ENCODE measurements at regions not wholly inside any gene's neighbourhood (a gene's known extent, or its start where the extent isn't known, plus 50 kb on each side); places are given as distances from the start of the nearest gene placed in this dataset.

GRCh38 chr4:177692907-177693306, 250.7 kb upstream of the AGA start:
- DNase-seq (ENCODE audit: low read depth), result no peak

GRCh38 chr4:177696438-177696966, 254.3 kb upstream of the AGA start:
- no peak for DNase-seq (ENCODE audit: low read depth)

- DNase-seq (ENCODE audit: low read depth), result peak; percentile 64
Measured at GRCh38 chr4:177699365-177700213, 257.4 kb upstream of the AGA start.

DNA sequence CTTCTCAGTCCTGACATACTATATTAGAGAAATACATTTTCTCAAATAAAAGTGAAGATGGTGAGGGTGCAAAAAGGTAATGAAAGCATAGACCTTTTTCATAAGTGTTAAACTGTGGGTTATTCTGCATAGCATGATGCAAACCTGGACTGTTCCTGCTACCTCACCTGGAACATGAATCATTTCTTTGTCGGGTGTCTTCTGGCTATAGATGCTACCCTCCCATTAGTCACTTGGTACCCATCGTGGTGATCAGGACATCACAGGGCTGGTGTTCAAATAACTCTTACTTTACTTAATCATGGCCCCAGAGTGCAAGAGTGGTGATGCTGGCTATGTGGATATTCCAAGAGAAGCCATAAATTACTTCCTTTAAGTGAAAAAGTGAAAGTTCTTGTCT, 264.7 kb upstream of the AGA start:
- no peak for DNase-seq (ENCODE audit: low read depth)

- no peak for DNase-seq (ENCODE audit: low read depth)
Measured at GRCh38 chr4:177713454-177713853, 271.2 kb upstream of the AGA start.

- DNase-seq (ENCODE audit: low read depth), result no peak
Measured at GRCh38 chr4:177717407-177717806, 275.2 kb upstream of the AGA start.

DNA sequence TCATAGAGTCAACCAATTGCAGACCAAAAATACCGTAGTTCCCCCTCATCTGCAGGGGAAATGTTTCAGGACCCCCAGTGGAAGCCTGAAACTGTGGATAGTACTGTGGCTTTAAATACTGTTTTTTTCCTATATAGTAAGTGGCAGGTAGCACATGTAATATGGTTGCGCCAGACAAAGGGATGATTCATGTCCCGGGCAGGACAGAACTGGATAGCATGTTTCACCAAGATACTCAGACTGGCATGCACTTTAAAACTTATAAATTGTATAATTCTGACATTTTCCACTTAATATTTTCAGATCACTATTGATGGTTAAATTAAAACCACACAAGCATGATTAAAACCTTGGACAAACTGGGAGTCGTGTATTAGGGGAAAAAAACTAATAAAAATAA, 276.3 kb upstream of the AGA start:
- DNase-seq (ENCODE audit: low read depth), result peak; percentile 46

DNA sequence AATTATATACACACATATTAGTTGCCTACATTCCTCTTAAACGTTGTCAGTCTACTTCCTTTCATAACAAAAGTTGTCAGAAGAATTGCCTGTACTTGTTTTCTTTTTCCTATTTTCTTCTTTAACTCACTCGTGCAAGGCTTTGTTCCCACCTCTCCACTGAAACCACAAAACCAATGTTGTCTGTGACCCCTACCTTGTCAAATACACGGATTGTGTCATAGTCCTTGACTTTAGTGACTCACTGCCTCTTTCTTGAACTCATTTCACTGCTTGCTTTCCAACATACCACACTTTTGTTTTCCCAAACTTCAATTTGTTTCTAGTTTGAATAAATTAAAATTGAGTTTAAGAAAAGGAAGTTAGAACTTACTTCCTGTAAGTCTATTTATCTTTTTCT, 283.9 kb upstream of the AGA start:
- DNase-seq (ENCODE audit: low read depth), result peak; percentile 69

DNA sequence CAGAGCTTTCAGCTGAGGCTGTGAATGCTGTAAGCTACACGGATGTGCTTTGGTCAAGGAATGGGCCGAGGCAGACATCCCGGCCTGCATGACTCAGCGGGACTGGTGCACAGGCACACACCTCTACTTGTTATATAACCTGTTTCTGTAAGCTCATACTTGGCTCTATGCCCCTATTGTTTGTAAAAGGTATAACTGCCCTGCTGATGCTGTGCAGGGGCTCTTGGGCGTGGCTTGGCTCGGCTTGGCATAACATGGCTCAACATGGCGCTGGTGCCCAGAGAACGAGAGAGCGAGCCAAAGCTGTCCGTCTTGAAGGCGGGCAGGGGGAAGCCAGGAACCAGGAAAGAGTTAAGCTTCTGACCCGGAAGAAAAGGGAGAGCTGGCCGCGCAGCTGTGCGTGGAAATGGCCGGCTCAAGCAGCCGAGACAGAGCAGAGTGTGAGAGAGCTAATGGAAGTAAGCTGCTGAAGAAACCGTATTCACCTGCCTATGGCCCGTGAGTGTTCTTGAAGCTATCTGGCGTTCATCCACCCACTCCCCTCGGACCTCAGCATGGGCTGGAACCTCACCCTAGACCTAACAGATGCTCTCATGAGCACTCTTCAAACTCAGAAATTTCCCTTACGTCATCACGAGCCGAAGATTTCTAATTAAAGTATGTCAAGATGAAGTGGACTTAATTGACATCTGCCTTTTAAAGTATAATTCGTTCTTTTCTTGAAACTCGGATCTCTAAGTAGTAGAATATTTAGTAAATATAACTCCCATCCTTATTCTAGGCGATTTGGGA, 286.3 kb upstream of the AGA start:
- DNase-seq (ENCODE audit: low read depth), result peak; percentile 74

GRCh38 chr4:177729681-177730080, 287.4 kb upstream of the AGA start:
- no peak for DNase-seq (ENCODE audit: low read depth)

- DNase-seq (ENCODE audit: low read depth), result peak; percentile 5
Measured at GRCh38 chr4:177737387-177737940, 295.2 kb upstream of the AGA start.

GRCh38 chr4:177740563-177740962, 298.3 kb upstream of the AGA start:
- DNase-seq (ENCODE audit: low read depth), result peak; percentile 42

DNA sequence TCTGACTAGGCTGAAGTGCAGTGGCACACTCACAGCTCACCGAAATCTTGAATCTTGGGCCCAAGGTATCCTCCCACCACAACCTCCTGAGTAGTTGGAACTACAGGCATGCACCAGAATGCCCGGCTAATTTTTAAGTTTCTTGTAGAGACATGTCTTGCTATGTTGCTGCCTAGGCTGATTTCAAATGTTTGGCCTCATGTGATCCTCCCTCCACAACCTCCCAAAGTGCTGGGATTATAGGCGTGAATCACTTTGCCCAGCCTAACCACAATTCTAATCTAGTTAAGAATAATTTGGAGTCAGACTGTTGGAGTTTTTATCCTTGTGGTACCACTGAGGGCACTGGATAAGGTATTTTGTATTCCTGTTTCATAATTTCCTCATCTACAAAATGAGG, 317.5 kb upstream of the AGA start:
- no peak for DNase-seq (ENCODE audit: low read depth)

GRCh38 chr4:177761692-177762091, 319.5 kb upstream of the AGA start:
- DNase-seq (ENCODE audit: low read depth), result no peak

DNA sequence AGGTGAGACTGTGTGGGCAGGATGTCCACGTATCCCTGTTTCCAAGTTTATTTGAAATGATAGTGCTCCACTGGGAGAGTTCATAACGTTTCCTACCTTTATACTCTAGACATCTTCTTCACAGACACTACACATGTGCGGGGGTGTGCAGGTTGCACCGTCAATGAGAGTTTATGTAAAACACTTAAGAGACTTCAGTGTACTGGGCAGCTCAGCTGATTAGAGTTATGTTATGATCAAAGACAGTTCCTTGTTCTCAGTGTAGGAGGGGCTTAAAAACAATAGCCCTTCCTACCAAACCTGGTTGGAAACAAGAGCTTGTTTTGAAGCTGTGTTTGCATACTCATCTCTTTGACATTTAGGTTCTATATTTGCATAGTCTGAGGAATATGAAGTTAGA, 326.9 kb upstream of the AGA start:
- DNase-seq (ENCODE audit: low read depth), result no peak

DNA sequence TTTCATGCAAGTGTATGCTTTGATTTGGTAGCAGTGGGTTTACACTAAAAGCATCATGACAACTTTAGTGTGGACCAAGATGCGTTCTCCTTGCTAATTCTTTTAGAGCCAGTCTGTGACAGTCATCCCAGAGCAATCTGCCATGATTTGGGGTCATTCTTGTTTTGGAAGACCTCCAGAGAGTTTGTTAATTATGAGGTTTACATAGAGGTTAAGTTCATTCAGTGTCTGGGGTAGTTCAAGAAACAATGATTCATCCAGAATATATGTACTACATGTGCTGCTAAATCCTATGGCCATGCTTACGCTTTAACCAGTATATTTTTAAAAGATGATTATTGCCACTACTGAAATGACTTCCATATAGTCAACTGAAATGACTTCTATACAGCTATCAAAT, 328.5 kb upstream of the AGA start:
- no peak for DNase-seq (ENCODE audit: low read depth)

DNA sequence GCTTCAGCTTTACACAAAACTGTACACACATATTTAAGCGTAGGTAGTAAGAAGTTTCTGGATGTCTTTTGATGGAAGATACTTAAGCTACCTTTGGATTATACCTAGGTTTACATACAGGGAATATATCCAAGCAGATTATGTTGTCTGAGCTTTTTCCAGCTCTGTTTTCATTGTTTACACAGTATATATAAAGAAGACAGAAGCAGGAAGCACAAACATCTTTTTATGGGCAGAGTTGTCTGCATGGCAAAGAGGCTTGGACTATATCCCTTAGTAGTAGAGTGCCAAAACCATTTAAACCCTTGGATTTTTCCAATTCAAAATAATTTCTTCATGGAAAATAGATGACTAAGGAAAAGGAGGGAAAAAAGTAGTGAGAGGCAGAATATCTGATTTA, 329.4 kb upstream of the AGA start:
- DNase-seq (ENCODE audit: low read depth), result no peak

DNA sequence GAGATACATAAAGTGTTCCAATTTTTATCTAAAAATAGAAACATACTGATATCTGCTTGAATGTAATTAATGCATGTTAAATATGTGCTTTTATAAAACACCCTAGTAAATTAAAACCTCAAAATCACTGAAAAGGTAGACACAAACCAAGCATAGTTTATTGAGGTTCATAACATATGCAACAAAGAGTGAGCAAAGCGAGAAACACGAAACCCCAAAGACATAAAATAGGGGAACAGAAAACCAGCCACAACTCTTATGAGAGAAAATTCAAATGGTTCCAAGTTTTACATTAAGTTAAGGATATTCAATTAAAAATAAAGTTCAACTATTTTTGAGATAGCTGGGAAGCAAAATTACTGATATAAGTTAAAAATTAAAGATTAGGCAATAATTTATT, 336.4 kb upstream of the AGA start:
- no peak for DNase-seq (ENCODE audit: low read depth)

DNA sequence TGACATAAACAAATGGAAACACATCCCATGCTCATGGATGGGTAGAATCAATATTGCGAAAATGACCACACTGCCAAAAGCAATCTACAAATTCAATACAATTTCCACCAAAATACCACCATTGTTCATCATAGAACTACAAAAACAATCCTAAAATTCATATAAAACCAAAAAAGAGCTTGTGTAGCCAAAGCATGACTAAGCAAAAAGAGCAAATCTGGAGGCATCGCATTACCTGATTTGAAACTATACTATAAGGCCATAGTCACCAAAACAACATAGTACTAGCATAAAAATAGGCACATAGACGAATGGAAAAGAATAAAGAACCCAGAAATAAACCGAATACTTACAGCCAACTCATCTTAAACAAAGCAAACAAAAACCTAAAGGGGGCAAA, 342.8 kb upstream of the AGA start:
- no peak for DNase-seq (ENCODE audit: low read depth)

- no peak for DNase-seq (ENCODE audit: low read depth)
Measured at GRCh38 chr4:177789610-177790009, 347.4 kb upstream of the AGA start.

DNA sequence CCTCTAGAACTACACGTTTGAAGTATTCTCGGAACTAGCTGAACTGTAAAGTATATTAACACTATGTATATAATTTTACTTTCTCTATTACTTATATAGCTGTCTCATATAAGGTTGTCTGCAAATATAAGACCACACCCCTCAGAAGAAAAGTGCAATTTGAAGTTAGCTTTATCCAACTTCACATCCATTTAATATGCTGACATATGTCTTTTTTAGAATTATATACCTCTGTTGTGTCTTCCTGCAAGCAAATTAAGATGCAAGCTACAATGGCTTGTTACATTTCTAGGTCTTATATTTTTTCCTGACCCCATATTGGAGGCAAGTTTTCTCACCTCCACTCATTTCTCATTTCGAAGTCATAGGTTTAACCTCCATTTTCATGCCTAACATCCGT, 349.0 kb upstream of the AGA start:
- no peak for DNase-seq (ENCODE audit: low read depth)

GRCh38 chr4:177796841-177797240, 354.6 kb upstream of the AGA start:
- DNase-seq (ENCODE audit: low read depth), result no peak

Measured in HT1080 (cell line).